GM12874 (cell line): ENCODE measurements at regions not wholly inside any gene's neighbourhood (a gene's known extent, or its start where the extent isn't known, plus 50 kb on each side); places are given as distances from the start of the nearest gene placed in this dataset.

Experiments used
- TF ChIP-seq, protein P1 (sequence below): IDR thresholded peaks from 2 replicates; pipeline ENCODE4 v1.5.1; 2011; ENCODE audit warnings: low read depth, mild to moderate bottlenecking, control low read depth, low read length, moderate library complexity; ENCODE audit not compliant: insufficient read depth

DNA sequence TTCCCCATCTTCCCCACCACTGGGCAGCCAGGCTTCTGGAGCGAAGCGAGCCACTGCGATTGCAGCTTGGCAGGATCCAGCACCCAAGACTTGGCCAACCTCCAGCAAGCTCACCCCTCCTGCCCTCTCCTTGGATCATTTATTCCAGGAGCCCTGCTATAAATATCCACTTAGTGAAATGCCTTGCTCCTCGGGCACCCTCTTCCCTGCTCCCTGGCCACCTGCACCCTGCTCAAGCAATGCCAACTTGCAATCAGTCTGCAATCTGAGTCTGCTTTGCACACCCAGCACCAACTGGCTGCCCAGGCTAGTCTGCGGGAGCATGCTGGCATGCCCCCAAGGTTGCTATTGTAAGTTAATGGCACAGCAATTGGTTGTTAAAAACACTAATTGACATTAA is 666.0 kb downstream of the MED13L start:
- TF ChIP-seq, protein P1, sequence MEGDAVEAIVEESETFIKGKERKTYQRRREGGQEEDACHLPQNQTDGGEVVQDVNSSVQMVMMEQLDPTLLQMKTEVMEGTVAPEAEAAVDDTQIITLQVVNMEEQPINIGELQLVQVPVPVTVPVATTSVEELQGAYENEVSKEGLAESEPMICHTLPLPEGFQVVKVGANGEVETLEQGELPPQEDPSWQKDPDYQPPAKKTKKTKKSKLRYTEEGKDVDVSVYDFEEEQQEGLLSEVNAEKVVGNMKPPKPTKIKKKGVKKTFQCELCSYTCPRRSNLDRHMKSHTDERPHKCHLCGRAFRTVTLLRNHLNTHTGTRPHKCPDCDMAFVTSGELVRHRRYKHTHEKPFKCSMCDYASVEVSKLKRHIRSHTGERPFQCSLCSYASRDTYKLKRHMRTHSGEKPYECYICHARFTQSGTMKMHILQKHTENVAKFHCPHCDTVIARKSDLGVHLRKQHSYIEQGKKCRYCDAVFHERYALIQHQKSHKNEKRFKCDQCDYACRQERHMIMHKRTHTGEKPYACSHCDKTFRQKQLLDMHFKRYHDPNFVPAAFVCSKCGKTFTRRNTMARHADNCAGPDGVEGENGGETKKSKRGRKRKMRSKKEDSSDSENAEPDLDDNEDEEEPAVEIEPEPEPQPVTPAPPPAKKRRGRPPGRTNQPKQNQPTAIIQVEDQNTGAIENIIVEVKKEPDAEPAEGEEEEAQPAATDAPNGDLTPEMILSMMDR = no peak

DNA sequence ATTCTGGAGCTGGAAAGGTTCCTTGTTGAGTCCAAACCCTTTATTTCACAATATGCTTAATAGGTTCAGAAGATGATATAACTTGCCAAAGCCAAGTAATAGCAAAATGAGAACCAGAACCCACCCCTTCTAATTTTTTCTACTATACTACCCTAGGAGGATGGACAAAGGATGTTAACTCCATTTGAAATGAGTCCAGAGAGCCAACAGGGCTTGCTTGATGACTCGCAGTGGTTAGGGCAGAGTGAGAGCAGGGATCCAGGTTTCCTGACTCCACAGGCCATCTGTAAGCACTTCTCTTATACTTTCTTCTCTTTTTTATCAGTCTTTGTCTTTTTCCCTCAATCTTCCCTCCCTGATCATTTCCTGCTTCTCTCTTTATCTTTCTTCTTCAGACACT is 668.1 kb downstream of the MED13L start:
- TF ChIP-seq, protein P1 = no peak

DNA sequence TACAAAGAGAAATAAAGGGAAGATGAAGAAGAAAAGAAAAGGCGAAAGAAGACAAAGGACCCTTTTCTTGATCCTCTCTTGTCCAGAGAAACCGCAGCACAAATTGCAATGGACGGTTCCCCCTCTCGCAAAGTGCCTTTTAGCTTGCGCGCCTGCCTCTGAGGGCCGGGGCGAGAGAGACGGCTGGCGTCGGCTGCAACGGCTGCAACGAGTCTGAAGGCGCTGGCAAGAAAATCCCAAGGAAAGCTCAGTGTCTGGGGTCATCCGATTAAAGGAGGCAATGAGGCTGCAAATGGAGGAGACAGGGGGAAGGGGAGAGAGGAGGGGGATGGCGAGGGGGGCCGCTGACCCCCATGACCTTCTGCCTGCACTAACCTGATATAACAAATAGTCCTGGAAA is 671.5 kb downstream of the MED13L start:
- TF ChIP-seq, protein P1 = no peak

DNA sequence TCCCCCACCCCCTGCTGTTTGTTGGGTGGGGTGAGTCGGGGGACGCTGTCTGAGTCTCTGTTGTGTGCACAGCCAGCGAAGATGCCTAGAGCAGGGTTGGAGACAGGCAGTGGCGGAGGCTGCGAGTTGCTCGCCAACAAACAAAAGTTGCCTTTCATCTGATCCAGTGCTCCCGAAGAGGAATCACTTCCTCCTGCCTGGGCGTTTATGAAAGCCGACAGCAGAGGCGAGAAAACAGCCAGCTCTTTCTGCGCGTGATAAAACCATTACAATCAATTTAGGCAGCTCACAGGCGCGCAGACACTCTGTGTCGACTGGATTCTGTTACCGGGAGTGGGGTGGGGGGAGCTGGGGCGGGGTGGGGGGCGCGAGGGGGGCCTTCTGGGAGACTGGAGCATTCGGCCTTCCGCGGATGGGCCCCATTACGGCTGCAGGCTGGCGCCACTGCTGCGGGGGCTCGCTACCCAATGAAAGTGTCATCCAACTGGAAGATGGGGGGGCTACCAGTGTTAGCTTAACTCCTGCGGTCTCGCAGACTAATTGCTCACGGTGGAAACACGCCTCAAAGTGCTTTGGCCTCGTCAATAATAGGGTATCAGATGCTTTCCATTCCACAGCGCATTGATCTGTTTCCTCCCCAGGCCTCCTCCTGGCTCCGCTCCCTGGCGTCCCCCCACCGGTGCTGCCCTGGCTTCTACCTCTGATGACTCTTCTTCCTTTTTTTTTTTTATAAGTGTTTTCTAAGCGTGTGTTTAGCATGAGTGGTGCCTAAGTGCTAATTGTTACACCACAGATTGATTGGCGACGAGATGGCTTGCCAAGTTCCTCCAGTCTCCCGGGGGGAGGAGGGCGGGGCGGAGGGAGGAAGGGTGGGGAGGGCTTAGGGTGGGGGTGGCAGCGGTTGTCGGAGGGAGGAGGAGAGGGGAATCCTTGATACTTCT is 678.4 kb downstream of the MED13L start:
- TF ChIP-seq, protein P1 = no peak

DNA sequence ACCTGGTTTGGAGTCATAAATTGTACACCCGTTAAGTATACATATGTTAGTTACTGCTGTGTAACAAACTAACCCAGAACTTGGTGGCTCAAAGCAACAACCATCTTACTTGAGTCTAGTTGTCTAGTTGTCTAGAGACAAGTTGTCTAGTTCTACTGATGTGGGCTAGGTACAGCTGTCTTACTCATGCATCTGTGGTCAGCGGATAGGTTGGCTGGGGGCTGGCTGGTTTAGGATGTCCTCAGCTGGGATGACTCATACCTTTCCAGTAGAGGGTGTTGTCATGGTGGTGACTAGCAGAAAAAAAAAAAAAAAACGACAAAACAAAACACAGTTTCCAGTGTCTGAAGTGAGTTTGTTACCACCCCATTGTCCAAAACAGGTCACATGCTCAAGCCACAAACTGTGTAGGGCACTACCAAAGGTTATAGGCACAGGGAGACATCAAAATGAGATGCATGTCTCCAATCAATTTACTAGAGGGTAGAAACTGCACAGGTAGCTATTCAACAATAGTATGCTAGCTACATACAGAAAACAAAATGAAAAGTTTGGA is 680.3 kb downstream of the MED13L start:
- TF ChIP-seq, protein P1 = no peak

DNA sequence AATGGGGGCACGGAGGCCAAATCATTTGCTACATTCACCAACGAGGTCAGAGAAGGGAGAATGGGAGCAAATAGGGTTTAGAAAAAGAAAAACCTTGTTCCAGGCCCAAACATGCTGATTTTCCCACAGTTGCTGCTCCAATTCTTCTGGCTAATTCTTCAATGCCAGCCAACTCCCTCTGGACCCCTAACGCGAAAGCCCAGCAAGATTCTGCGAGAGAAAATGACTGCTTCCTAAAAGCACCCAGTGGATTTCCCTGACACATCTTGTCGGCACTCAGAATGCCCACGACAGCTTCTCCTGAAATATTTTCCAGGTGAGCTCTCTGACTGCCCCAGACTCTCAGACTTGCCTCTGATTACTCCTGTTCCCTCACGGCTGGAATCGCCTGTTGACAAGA is 689.4 kb downstream of the MED13L start:
- TF ChIP-seq, protein P1 = no peak

DNA sequence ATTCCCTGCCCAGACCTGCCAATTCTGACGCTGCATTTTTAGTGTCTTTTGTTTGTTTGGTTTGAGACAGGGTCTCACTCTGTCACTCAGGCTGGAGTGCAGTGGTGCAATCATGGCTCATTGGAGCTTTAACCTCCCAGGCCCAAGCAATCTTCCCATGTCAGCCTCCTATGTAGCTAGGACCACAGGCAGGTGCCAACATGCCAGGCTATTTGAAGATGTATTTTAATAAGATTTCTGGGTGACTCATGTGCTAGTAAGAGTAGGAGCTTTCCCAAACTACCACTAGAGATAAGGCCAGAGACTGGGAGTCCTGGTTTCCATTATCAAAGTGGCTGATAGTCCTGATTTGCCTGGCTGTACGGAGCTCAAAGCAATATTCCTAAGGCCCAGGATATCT is 693.3 kb downstream of the MED13L start:
- TF ChIP-seq, protein P1 = no peak
